Heart left ventricle (tissue), 13 donors: ENCODE measurements at regions not wholly inside any gene's neighbourhood (a gene's known extent, or its start where the extent isn't known, plus 50 kb on each side); places are given as distances from the start of the nearest gene placed in this dataset.

Experiments
- POLR2A ChIP-seq, 2 donors: fragments of 450-650 bp; IDR thresholded peaks; one replicate each; pipeline ENCODE4 v1.6.1; 2017; ENCODE audit warnings: antibody characterized with exemption in 2 of 2, mild to moderate bottlenecking in 2 of 2, moderate library complexity in 2 of 2
- TF ChIP-seq, protein P1 (sequence below), 12 donors: fragments of 200-600 bp; sonication (generic) in 4 of 12; IDR thresholded peaks; one replicate each; pipeline versions ENCODE4 v1.5.0 to v1.8.0; 2018 to 2022; ENCODE audit warnings: antibody characterized with exemption in 12 of 12, mild to moderate bottlenecking in 5 of 12
- donor health status: ischemic (EF 13 %, LVEDD 7.1; RV severe dilation, severe dysfunction).
- donor health status: DM: no; HTN: yes; CAD: no.
- donor health status: DM: no; HTN: no; CAD: no.
- donor health status: ischemic (EF 25% LVEDD 6.9; RV normal size, moderate dysfunction).
- donor health status: ischemic (EF 25% LVEDD 5.7; RV mildly dilated, moderate dysfunction).
- donor health status: ischemic (EF 35%, LVEDD 5.7; RV mildly dilated, moderate dysfunction).
- donor health status: nonischemic (EF 11% LVEDD 7.7; RV severe dilation, severe dysfunction).
- donor health status: DM: yes; HTN: yes; CAD: no.
- donor health status: PGD.
- donor health status: ischemic (EF 29% LVEDD 5.4; RV normal size, mild dysfunction).
- donor health status: nonischemic (EF 23%, LVEDD 6.1; RV moderate dilation, normal function).

DNA sequence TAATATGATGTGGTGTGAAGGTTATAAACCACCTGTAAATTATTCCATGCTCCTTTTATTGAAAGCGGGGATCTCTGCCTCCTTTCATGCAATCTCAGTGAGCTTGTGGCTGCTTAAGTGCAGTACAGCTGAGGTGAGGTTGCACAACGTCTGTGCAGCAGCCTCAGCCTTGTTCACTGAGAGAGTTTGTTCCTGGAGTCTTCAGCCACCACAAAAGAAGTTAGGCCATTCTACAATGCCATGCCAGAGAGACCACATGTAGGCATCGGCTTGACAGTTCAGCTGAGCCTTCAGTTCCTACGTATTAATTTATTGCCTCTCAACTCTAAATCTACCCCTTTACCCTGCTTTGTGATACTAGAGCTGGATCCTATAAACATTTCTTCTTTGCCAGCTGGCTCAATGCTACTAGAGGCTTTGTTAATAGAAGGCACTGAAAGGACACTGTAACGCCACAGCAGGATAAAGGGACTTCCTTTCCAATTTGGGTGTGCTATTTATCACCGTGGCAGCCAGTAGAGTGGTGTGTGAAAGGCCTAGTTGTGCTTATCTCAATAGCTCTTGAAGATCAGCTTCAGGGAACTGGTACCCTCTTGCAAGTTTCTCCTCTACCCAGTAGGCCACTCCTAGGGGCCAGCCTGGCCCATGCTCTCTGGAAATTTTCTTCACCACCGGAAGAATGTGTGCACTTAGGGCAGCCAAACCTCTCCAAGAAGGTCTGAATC, 337.7 kb downstream of the IPO8 start:
- TF ChIP-seq, protein P1, sequence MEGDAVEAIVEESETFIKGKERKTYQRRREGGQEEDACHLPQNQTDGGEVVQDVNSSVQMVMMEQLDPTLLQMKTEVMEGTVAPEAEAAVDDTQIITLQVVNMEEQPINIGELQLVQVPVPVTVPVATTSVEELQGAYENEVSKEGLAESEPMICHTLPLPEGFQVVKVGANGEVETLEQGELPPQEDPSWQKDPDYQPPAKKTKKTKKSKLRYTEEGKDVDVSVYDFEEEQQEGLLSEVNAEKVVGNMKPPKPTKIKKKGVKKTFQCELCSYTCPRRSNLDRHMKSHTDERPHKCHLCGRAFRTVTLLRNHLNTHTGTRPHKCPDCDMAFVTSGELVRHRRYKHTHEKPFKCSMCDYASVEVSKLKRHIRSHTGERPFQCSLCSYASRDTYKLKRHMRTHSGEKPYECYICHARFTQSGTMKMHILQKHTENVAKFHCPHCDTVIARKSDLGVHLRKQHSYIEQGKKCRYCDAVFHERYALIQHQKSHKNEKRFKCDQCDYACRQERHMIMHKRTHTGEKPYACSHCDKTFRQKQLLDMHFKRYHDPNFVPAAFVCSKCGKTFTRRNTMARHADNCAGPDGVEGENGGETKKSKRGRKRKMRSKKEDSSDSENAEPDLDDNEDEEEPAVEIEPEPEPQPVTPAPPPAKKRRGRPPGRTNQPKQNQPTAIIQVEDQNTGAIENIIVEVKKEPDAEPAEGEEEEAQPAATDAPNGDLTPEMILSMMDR (IDR thresholded peaks at IDR 0.05) = no peak
- TF ChIP-seq POLR2A (IDR thresholded peaks at IDR 0.05) = no peak
